ENCODE measurements at regions not wholly inside any gene's neighbourhood (a gene's known extent, or its start where the extent isn't known, plus 50 kb on each side); places are given as distances from the start of the nearest gene placed in this dataset.

DNA sequence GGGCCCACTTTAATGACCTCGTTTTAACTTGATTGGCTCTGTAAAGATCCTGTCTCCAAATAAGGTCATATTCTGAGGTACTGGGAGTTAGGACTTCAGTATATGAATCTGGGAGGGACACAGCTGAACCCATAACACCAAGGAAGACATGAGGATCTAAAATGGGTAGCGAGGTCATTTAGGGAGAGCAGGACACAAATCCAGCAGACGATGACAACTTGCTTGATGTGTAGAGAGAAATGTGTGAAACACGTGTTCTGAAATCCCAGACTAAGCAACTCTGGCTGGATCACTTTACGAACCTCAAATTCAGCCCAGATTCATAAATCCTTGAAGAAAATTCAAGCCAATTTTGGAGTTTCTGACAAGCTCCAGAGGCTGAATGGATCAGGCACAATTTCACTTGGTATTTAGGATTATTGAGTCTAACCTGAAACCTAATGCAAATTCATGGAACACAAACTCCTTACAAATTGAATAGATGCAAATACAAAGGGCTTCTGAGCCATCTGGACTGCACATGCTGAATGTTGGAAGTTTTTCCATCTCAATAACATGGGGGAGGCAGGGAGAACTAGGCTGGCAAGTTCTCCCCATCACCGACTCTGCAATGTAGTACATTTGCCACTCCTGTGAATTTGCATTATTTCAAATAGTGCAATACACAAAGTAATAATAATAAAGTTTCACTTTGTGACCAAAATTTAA lies 74.0 kb upstream of the SLC30A5 start:
- DNase-seq (ENCODE audit: low read depth in 3 of 3): no peak

DNA sequence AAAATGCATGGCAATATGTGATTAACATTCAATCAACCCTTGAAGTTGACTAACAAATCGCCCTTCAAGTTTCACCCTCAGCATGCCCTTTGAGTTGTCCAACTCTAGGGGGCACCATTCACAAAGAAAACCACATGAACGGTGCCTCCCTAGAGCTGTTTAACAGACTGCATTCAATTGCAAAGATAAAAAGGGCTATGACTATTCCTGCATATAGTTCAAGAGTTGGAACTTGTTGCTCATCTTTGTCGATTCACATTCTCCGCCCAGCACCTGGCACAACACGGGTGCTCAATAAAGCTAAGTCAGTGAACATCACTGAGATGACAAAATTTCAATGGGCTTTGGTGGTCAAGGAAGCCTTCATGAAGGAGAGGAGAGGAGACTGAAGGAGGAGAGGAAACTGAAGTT lies 69.6 kb upstream of the SLC30A5 start:
- no peak for DNase-seq (ENCODE audit: low read depth in 3 of 3)

- DNase-seq (ENCODE audit: low read depth in 3 of 3): no peak
Observed at GRCh38 chr5:69029292-69029691, 64.5 kb upstream of the SLC30A5 start.

DNA sequence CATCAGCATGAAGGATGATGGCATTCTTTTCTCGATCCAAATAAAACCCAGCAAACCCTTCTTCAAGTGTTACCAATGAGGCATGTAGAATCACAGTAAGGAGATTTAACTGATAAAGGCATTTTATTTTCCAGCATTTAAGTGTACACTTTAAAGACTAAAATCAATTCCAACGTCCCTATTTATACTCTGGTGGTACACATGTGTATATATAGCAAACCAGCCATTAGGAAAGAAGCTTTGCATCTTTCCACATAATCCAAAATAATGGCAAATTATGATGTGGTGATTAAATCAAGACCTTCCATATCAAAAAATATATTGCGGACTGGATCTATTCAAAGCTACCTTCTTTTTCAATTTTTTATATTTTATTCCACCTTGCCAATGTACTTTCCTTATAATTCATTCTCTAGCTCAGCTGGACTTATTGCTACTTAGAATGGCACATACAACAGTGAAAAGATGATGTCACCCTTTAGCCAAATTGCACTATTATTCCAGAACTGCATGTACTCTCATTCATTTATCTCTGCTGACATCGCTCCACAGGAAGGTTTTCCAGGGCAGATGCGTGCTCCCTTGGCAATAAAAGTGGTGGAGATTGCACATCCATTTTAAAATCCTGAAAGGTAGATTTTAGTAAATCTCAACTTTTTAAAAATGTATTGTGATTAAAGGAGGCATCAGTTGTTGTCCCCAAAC lies 63.3 kb upstream of the SLC30A5 start:
- DNase-seq (ENCODE audit: low read depth in 3 of 3): no peak

DNA sequence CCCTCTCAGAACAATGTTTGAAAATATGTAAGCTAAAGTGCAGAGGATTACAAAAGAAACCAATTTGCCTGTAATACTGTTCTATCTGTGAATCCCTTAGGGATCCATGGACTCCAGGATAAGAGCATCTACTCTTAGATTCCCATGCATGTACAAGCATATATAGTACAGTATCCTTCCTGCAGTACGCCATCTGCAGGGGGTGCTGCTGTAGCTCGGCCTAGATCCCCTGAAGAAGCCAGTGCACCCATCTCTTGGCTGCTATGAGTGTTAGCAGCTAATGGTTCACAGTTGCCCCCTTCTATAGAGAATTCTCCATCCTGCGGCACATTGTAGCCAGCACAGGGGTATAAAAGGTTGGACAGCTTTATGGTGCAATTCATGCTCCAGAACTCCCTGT lies 61.8 kb upstream of the SLC30A5 start:
- no peak for DNase-seq (ENCODE audit: low read depth in 3 of 3)

- DNase-seq (ENCODE audit: low read depth in 3 of 3): no peak
Observed at GRCh38 chr5:69033690-69034089, 60.1 kb upstream of the SLC30A5 start.

DNA sequence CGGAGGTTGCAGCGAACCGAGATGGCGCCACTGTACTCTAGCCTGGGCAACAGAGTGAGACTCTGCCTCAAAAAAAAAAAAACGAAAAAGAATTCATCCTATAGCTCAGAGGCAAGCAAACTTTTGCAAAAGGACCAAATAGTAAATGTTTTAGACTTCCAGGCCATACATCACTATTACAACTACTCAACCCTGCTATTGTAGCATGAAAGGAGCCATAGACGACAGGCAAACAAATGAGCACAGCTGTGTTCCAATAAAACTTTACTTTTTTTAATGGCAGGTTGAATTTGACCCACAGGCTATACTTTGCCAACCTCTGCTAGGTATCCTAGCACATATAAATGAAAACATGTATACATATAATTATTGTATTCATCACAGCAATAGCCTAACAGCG lies 58.9 kb upstream of the SLC30A5 start:
- no peak for DNase-seq (ENCODE audit: low read depth in 3 of 3)

DNA sequence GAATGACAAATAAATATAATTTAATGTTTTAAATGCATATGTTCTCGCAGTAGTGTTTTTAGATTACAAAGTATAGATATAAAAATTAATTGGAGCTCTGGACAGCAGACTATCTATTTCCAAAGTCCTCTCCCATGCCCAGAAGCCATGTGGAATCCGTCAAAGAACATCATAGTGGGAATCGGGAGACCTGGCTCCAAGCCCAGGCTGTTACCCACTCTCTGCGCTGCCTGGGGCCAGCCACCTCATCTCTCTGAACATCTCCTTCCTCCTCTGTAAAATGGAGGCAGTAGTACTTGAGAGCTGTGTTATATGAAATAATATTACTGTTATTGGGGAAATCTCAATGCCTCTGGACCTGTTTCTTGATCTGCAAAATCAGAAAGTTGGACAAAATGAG lies 58.1 kb upstream of the SLC30A5 start:
- DNase-seq (ENCODE audit: low read depth in 3 of 3): no peak

DNA sequence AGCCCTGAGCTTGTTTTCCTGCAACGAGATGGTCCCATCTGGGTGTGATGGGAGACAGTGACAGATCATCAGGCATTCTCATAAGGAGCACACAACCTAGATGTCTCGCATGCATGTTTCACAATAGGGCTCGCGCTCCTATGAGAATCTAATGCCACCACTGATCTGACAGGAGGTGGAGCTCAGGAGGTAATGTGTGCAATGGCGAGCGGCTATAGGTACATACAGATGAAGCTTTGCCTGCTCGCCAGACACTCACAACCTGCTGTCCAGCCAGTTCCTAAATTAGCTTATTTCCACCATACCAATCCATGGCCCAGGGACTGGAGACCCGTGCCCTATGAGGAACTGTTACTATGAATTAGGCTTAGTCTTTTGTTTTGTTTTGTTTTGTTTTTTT lies 55.3 kb upstream of the SLC30A5 start:
- DNase-seq (ENCODE audit: low read depth in 3 of 3): no peak

GRCh38 chr5:69039829-69040228 lies 54.0 kb upstream of the SLC30A5 start:
- DNase-seq (ENCODE audit: low read depth in 3 of 3): no peak

DNA sequence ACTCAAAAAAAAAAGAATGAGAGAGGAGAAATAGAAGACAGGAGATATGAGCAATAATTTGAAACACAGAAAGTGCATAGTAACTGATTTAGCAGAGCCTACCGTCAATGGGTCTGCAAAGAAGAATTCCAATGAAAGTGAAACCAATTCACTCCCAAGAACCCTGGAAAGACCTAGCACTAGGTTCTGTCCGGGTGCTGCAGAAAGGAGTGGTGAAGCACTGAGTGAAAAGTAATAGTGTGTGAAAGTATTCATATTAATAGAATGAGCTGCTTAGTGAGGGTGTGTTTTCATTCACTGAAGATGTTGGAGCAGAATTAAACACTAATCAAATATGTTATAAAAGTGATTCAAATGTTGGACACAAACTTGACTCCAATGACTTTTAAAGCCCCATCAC lies 51.3 kb upstream of the SLC30A5 start:
- DNase-seq (ENCODE audit: low read depth in 3 of 3): no peak

GRCh38 chr5:69042915-69043654 lies 50.7 kb upstream of the SLC30A5 start:
- DNase-seq (ENCODE audit: low read depth in 3 of 3): peak; percentile 13 to 77 (median 48)

GRCh38 chr5:69043655-69043996 lies 50.2 kb upstream of the SLC30A5 start:
- no peak for DNase-seq (ENCODE audit: low read depth in 3 of 3)

Data from stimulated activated CD4-positive, alpha-beta T cell treated with anti-CD3 and anti-CD28 coated beads, TNF-alpha, amount 100 ng/mL, for 4 hours (primary cell).